ENCODE measurements at regions not wholly inside any gene's neighbourhood (a gene's known extent, or its start where the extent isn't known, plus 50 kb on each side); places are given as distances from the start of the nearest gene placed in this dataset.

- TF ChIP-seq CTCF (IDR thresholded peaks at IDR 0.05; ENCODE audit: low read length) (no peak), EZH2 (optimal IDR thresholded peaks at IDR 0.05; ENCODE audit: low read depth, low read length) (no peak), EZH2phosphoT487 (IDR thresholded peaks at IDR 0.05; ENCODE audit: low read length) (no peak)
These were observed 532.1 kb upstream of the SEMA6D start for GRCh38 chr15:47184908-47185801.

Data from MM.1S (cell line).